HepG2 (cell line): ENCODE measurements at regions not wholly inside any gene's neighbourhood (a gene's known extent, or its start where the extent isn't known, plus 50 kb on each side); places are given as distances from the start of the nearest gene placed in this dataset.

Experiments
- CCAR2 ChIP-seq: fragments of 200-400 bp; formaldehyde crosslinking; optimal IDR thresholded peaks from 2 replicates; pipeline ENCODE3; 2018; ENCODE audit warnings: low read depth, mild to moderate bottlenecking, low read length, moderate library complexity
- DMAP1 ChIP-seq: IDR thresholded peaks from 2 replicates; pipeline ENCODE4 v1.6.1; 2016
- GTF2F1 ChIP-seq: fragments of 150-350 bp; IDR thresholded peaks from 2 replicates; pipeline ENCODE4 v1.6.1; 2014; ENCODE audit warnings: low read length
- HDAC6 ChIP-seq: fragments of 200-600 bp; sonication (generic); IDR thresholded peaks from 2 replicates; pipeline ENCODE4 v1.7.0; 2017; ENCODE audit warnings: mild to moderate bottlenecking, antibody characterized with exemption, low read length, low read depth
- IKZF1 ChIP-seq: fragments of 450-650 bp; IDR thresholded peaks from 2 replicates; pipeline ENCODE4 v1.7.1; 2016
- KLF6 ChIP-seq: IDR thresholded peaks from 2 replicates; pipeline ENCODE4 v1.8.0; 2016; ENCODE audit warnings: missing biosample characterization, missing genetic modification reagents
- PRMT3 ChIP-seq: sonication (generic); formaldehyde crosslinking; IDR thresholded peaks from 2 replicates; pipeline ENCODE4 v1.8.1; 2022; ENCODE audit warnings: low read depth, mild to moderate bottlenecking, moderate library complexity, missing genetic modification reagents, borderline replicate concordance
- ZNF761 ChIP-seq: sonication (generic); formaldehyde crosslinking; conservative IDR thresholded peaks from 2 replicates; pipeline ENCODE4 v1.4.0; 2020; ENCODE audit warnings: mild to moderate bottlenecking, missing genetic modification reagents
- ZNF839 ChIP-seq: sonication (generic); formaldehyde crosslinking; IDR thresholded peaks from 2 replicates; pipeline ENCODE4 v1.4.0; 2020; ENCODE audit warnings: missing genetic modification reagents, mild to moderate bottlenecking, borderline replicate concordance
- TF ChIP-seq, protein P1 (sequence below): sonication (generic); formaldehyde crosslinking; IDR thresholded peaks from one replicate; pipeline ENCODE4 v1.5.1; 2020; ENCODE audit warnings: mild to moderate bottlenecking, missing genetic modification reagents; ENCODE audit errors: not compliant biosample characterization

DNA sequence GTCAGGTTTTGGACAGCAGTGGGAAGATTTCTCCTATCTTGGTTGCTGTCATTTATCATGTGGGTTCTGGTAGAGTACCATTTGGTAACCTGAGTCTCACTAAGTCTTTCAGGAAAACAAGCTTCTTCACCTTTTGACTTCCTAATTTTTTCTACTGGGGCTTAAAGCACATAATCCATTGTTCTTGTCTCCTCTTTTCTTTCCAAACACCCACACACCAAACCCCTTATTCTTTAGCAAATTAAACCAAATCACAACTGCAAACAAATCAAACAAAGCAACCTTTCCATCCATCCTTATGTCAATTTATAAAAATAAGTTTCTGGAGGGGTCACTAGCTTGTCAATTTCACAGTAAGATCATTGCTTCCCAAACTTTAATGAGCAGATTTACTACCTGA, 84.1 kb downstream of the ATP23 start (continued):
- TF ChIP-seq, protein P1, sequence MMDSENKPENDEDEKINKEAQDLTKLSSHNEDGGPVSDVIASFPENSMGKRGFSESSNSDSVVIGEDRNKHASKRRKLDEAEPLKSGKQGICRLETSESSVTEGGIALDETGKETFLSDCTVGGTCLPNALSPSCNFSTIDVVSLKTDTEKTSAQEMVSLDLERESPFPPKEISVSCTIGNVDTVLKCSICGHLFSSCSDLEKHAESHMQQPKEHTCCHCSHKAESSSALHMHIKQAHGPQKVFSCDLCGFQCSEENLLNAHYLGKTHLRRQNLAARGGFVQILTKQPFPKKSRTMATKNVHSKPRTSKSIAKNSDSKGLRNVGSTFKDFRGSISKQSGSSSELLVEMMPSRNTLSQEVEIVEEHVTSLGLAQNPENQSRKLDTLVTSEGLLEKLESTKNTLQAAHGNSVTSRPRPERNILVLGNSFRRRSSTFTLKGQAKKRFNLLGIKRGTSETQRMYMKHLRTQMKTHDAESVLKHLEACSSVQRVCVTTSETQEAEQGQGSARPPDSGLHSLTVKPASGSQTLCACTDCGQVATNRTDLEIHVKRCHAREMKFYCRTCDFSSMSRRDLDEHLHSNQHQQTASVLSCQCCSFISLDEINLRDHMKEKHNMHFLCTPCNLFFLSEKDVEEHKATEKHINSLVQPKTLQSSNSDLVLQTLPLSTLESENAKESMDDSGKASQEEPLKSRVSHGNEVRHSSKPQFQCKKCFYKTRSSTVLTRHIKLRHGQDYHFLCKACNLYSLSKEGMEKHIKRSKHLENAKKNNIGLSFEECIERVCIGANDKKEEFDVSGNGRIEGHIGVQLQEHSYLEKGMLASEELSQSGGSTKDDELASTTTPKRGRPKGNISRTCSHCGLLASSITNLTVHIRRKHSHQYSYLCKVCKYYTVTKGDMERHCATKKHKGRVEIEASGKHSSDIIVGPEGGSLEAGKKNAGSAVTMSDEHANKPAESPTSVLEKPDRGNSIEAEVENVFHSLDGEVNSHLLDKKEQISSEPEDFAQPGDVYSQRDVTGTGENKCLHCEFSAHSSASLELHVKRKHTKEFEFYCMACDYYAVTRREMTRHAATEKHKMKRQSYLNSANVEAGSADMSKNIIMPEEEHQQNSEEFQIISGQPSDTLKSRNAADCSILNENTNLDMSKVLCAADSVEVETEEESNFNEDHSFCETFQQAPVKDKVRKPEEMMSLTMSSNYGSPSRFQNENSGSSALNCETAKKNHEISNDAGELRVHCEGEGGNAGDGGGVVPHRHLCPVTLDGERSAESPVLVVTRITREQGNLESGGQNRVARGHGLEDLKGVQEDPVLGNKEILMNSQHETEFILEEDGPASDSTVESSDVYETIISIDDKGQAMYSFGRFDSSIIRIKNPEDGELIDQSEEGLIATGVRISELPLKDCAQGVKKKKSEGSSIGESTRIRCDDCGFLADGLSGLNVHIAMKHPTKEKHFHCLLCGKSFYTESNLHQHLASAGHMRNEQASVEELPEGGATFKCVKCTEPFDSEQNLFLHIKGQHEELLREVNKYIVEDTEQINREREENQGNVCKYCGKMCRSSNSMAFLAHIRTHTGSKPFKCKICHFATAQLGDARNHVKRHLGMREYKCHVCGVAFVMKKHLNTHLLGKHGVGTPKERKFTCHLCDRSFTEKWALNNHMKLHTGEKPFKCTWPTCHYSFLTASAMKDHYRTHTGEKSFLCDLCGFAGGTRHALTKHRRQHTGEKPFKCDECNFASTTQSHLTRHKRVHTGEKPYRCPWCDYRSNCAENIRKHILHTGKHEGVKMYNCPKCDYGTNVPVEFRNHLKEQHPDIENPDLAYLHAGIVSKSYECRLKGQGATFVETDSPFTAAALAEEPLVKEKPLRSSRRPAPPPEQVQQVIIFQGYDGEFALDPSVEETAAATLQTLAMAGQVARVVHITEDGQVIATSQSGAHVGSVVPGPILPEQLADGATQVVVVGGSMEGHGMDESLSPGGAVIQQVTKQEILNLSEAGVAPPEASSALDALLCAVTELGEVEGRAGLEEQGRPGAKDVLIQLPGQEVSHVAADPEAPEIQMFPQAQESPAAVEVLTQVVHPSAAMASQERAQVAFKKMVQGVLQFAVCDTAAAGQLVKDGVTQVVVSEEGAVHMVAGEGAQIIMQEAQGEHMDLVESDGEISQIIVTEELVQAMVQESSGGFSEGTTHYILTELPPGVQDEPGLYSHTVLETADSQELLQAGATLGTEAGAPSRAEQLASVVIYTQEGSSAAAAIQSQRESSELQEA (CRISPR knock-in tag) = no peak
- no peak for TF ChIP-seq ZNF761
- no peak for TF ChIP-seq DMAP1 (CRISPR knock-in tag)
- TF ChIP-seq HDAC6 = no peak
- TF ChIP-seq KLF6 (CRISPR knock-in tag) = no peak
- no peak for TF ChIP-seq PRMT3
- no peak for TF ChIP-seq ZNF839 (CRISPR knock-in tag)
- no peak for TF ChIP-seq CCAR2
- TF ChIP-seq IKZF1 = no peak
- TF ChIP-seq GTF2F1 = no peak
